ENCODE measurements at regions not wholly inside any gene's neighbourhood (a gene's known extent, or its start where the extent isn't known, plus 50 kb on each side); places are given as distances from the start of the nearest gene placed in this dataset.

DNA sequence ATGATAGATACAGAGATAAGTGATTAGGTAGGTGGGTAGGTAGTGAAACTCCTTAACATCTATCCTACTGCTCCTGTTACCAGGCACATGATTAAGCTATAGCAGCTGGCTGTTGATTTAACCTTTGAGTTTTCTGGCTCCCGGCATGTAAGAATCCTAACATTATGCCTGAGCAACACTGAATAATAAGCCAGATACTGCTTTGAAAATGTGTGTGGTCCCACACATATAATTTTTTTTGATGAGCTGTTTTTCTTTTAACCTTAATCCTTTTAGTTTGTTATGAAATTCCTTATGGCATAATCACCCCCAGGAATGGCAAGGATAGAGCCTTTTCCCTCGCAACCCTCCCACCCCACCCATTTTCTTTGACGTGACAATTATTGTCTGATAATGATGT, 104.2 kb upstream of the NEUROD1 start:
- peak; percentile 50 for DNase-seq
- peaks cover 38% of the 10 kb centered on the region for H3K4me1 ChIP-seq (ENCODE audit: insufficient read depth)
- WGBS, 2 experiments (ENCODE audit: low coverage in 1 of 2, low lambda C conversion rate in 2 of 2, missing lambda C conversion rate in 2 of 2): 10 to 13% methylated on average over 3 of the region's 3 CpGs
- TF ChIP-seq EZH2 (IDR thresholded peaks at IDR 0.05; ENCODE audit: insufficient read depth, poor library complexity, severe bottlenecking) (no peak), EZH2phosphoT487 (IDR thresholded peaks at IDR 0.05; ENCODE audit: insufficient read depth, low read depth) (no peak)
- no peak overlapping the region for H2AFZ ChIP-seq
- no peaks in the 10 kb centered on the region for H3K9me2 ChIP-seq (ENCODE audit: insufficient read depth)
- in situ Hi-C loops (cut with MboI): no loop called here
- H3K79me2 ChIP-seq (ENCODE audit: insufficient read depth): no peaks in the 10 kb centered on the region
- H3K9ac ChIP-seq: no peak overlapping the region
- peak overlapping the region; percentile 49 for H3K4me2 ChIP-seq (ENCODE audit: unreplicated experiment)
- no peaks in the 10 kb centered on the region for H3K36me3 ChIP-seq (ENCODE audit: low read depth)
- no peaks in the 10 kb centered on the region for H3K27me3 ChIP-seq (replicated peaks; ENCODE audit: insufficient read depth)
- peaks cover 28% of the 10 kb centered on the region for H3F3A ChIP-seq (ENCODE audit: insufficient read depth)
- peak overlapping the region; percentile 22; the same call in 1 of the 2 replicates for H3K4me3 ChIP-seq
- no peak overlapping the region for H3K27ac ChIP-seq
- no peaks in the 10 kb centered on the region for H3K9me3 ChIP-seq (ENCODE audit: low read depth)
- H4K20me1 ChIP-seq (ENCODE audit: insufficient read depth): no peaks in the 10 kb centered on the region

DNA sequence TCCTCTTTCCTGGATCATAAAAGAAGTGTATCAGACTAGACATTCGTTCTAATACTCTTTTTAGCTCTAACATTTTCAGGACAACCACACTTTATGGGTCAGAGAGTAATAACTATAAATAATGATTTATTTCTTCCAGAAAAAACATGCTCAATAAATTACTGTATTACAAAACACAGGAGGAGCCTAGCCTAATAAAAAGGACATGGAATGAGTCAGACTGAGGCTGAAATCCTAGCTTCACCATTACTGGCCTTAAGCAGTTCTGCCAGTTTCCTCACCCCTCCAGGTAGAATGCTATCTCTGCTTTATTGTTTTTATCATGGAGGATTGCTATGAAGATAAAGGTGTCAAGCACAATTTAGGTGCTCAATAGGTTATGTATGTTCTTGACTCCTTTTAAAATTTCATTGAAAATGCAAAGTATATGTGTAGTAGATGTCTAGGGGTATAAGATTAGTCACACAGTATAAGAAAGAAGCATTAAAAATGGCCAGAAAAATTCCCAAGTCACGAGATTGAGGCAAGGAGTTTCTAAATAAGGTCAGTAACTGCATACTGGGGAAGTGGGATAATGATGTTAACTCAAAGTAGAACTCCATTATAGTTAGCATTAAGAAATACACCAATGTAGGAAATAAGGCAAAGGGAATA, 105.5 kb upstream of the NEUROD1 start:
- Histone ChIP-seq H3K27ac (0 out of 2 replicates have a peak overlapping the region, but pooled peaks have one; percentile 5), H3K27me3 (replicated peaks; ENCODE audit: insufficient read depth) (no peaks in the 10 kb centered on the region), H3K9ac (no peak overlapping the region), H2AFZ (no peak overlapping the region), H3K4me2 (ENCODE audit: unreplicated experiment) (peak overlapping the region; percentile 49), H3K9me2 (ENCODE audit: insufficient read depth) (no peaks in the 10 kb centered on the region), H3K4me3 (peak overlapping the region; percentile 22; the same call in 1 of the 2 replicates), H3K79me2 (ENCODE audit: insufficient read depth) (no peaks in the 10 kb centered on the region), H3K36me3 (ENCODE audit: low read depth) (no peaks in the 10 kb centered on the region), H4K20me1 (ENCODE audit: insufficient read depth) (no peaks in the 10 kb centered on the region), H3K4me1 (ENCODE audit: insufficient read depth) (peaks cover 39% of the 10 kb centered on the region), H3F3A (ENCODE audit: insufficient read depth) (peaks cover 31% of the 10 kb centered on the region), H3K9me3 (ENCODE audit: low read depth) (no peaks in the 10 kb centered on the region)
- in situ Hi-C loops (cut with MboI): no loop called here
- no peak for TF ChIP-seq EZH2 (IDR thresholded peaks at IDR 0.05; ENCODE audit: insufficient read depth, poor library complexity, severe bottlenecking)
- TF ChIP-seq EZH2phosphoT487 (IDR thresholded peaks at IDR 0.05; ENCODE audit: insufficient read depth, low read depth): no peak
- peak; percentile 81 for DNase-seq
- WGBS, 2 experiments (ENCODE audit: low coverage in 1 of 2, low lambda C conversion rate in 2 of 2, missing lambda C conversion rate in 2 of 2): 3 to 5% methylated on average over 2 of the region's 2 CpGs

DNA sequence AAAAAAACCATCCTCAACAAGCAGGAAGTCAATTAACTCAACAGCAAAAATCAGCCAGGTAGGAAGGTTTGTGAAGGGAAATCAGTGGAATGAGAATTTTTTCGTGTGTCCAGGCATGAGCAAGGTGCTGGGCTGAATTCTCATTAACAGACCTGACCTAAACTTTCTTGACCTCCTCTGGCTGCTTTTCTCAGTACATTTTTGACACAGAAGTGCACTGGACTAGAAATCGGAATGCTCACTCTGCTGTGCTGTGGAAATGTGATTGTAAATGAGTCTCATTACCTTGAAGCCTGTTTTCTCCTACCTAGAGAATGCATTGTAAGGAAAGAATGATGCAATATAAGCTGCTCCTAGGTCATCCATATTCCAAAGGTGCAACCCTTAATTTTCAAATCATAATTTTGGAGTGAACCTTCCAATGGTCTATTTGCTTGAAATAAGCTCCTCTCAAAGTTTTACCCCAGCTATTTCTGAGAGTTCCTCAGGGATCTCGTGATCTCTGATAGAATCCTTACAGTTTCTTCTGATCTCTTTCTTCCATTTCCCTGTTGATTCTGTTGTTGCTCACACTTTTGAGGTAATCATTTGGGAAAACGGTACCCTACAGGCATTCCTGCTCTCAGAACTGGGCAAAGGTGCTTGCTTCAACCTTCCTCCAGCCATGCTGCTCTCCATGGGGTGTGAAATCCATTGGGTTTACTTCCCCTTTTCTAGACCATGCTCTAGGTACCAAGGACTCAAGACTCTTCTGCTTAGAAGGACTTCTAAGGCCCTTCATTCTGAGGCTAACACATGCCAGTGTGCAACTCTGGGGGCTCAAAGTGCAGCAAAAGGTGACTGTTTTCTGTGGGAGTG, 104.9 kb upstream of the ITPRID2 start:
- Histone ChIP-seq H3K4me3 (no peak overlapping the region), H4K20me1 (ENCODE audit: insufficient read depth) (no peaks in the 10 kb centered on the region), H3K36me3 (ENCODE audit: low read depth) (no peaks in the 10 kb centered on the region), H3K9me2 (ENCODE audit: insufficient read depth) (no peaks in the 10 kb centered on the region), H2AFZ (no peak overlapping the region), H3K9me3 (ENCODE audit: low read depth) (no peaks in the 10 kb centered on the region), H3K9ac (no peak overlapping the region), H3K27me3 (replicated peaks; ENCODE audit: insufficient read depth) (no peaks in the 10 kb centered on the region), H3K79me2 (ENCODE audit: insufficient read depth) (no peaks in the 10 kb centered on the region), H3K4me1 (ENCODE audit: insufficient read depth) (peaks cover 46% of the 10 kb centered on the region), H3K27ac (no peak overlapping the region), H3K4me2 (ENCODE audit: unreplicated experiment) (no peak overlapping the region), H3F3A (ENCODE audit: insufficient read depth) (peaks cover 36% of the 10 kb centered on the region)
- DNase-seq: no peak
- no peak for TF ChIP-seq EZH2phosphoT487 (IDR thresholded peaks at IDR 0.05; ENCODE audit: insufficient read depth, low read depth)
- no peak for TF ChIP-seq EZH2 (IDR thresholded peaks at IDR 0.05; ENCODE audit: insufficient read depth, poor library complexity, severe bottlenecking)
- in situ Hi-C loops (cut with MboI): no loop called here
- 97 to 98% methylated on average over 4 of the region's 4 CpGs for WGBS, 2 experiments (ENCODE audit: low coverage in 1 of 2, low lambda C conversion rate in 2 of 2, missing lambda C conversion rate in 2 of 2)

DNA sequence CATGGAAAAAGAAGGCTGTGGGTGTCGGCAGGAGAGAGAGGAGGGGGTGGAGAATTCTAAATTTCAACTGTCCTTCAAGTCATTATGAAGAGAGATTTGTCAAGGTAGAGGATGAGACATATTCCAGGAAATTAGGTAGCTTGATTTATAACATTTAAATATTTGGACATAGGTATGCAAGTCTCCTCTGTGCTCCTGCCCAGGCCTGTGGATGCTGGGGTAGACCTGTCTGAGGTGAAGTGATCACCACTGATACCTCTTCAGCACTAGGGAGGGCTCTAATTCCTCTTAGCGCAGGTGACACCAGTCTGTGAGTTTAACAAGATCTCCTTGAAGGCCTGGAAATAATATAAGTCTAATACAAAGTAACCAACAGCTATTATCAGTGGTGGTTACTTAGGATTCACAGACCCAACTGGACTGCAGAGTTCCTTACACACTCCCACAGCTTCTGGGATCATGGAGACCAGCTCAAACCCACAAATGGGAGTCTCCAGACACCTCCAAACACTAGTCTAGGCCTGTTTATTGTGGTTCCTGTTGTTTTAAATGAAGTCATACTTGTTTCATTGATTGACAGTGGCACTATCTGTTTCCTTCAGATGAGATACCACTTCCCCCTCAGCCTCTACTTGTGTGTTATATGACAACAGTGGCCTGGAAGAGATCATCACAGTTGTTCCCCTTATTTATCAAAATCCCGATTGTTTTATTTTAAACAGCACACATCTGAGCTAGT, 104.1 kb upstream of the ITPRID2 start:
- H3K79me2 ChIP-seq (ENCODE audit: insufficient read depth): no peaks in the 10 kb centered on the region
- H3K4me2 ChIP-seq (ENCODE audit: unreplicated experiment): no peak overlapping the region
- H3K9me3 ChIP-seq (ENCODE audit: low read depth): no peaks in the 10 kb centered on the region
- H3K9me2 ChIP-seq (ENCODE audit: insufficient read depth): no peaks in the 10 kb centered on the region
- H3F3A ChIP-seq (ENCODE audit: insufficient read depth): peaks cover 44% of the 10 kb centered on the region
- TF ChIP-seq EZH2 (IDR thresholded peaks at IDR 0.05; ENCODE audit: insufficient read depth, poor library complexity, severe bottlenecking) (no peak), EZH2phosphoT487 (IDR thresholded peaks at IDR 0.05; ENCODE audit: insufficient read depth, low read depth) (no peak)
- H3K27ac ChIP-seq: no peak overlapping the region
- WGBS, 2 experiments (ENCODE audit: low coverage in 1 of 2, low lambda C conversion rate in 2 of 2, missing lambda C conversion rate in 2 of 2): 84 to 85% methylated on average over 3 of the region's 3 CpGs
- in situ Hi-C loops (cut with MboI): no loop called here
- H3K27me3 ChIP-seq (replicated peaks; ENCODE audit: insufficient read depth): no peaks in the 10 kb centered on the region
- peaks cover 52% of the 10 kb centered on the region for H3K4me1 ChIP-seq (ENCODE audit: insufficient read depth)
- no peak overlapping the region for H2AFZ ChIP-seq
- no peaks in the 10 kb centered on the region for H4K20me1 ChIP-seq (ENCODE audit: insufficient read depth)
- no peaks in the 10 kb centered on the region for H3K36me3 ChIP-seq (ENCODE audit: low read depth)
- H3K4me3 ChIP-seq: no peak overlapping the region
- no peak for DNase-seq
- no peak overlapping the region for H3K9ac ChIP-seq

Data from GM23248 (cell line).